ENCODE measurements at regions not wholly inside any gene's neighbourhood (a gene's known extent, or its start where the extent isn't known, plus 50 kb on each side); places are given as distances from the start of the nearest gene placed in this dataset.

GRCh38 chr2:18104595-18105224, 226.2 kb downstream of the KCNS3 start:
- TF ChIP-seq CTCF (IDR thresholded peaks at IDR 0.05) = no peak
- TF ChIP-seq POLR2A (IDR thresholded peaks at IDR 0.05) = no peak
